ENCODE measurements at regions not wholly inside any gene's neighbourhood (a gene's known extent, or its start where the extent isn't known, plus 50 kb on each side); places are given as distances from the start of the nearest gene placed in this dataset.
"Not testable (repeated sequence)": the region's sequence is repeated elsewhere in the genome, so short reads cannot be mapped to it uniquely, and the experiment has no call there.

- not testable (repeated sequence) for H3K9me3 Mint-ChIP-seq, H3K36me3 Mint-ChIP-seq, H3K4me3 Mint-ChIP-seq
Measured at GRCh38 chrX:123788193-123788592, 55.3 kb upstream of the THOC2 start.

DNA sequence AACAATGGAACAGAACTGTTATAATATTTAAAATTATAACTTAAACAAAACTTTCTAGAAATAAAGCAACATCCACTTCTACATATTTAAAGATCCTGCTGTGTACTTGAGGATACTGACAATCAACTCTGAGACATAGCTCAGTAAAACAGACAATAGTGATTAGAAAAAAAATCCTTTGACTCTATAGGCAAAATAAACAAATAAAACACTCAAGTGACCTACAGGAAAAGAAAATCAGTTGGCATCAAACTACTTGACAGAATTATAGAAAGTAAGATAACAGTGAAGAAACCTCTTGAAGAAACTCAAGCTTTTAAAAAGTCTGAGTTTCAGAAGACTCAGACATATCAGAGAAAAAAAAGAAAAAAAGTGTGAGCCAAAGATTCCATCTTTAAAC, 55.9 kb upstream of the THOC2 start:
- Mint-ChIP-seq H3K4me1 (no peaks in the 10 kb centered on the region), H3K4me3 (no peak overlapping the region), H3K27ac (no peak overlapping the region), H3K36me3 (no peaks in the 10 kb centered on the region), H3K27me3 (peaks cover 4% of the 10 kb centered on the region), H3K9me3 (no peaks in the 10 kb centered on the region)
- no peak for DNase-seq

More at GRCh38 chrX:123788193-123788592, 55.3 kb upstream of the THOC2 start:
- not testable (repeated sequence) for H3K4me1 Mint-ChIP-seq, H3K27me3 Mint-ChIP-seq, H3K27ac Mint-ChIP-seq, DNase-seq

- Mint-ChIP-seq H3K36me3 (no peaks in the 10 kb centered on the region), H3K4me1 (no peaks in the 10 kb centered on the region), H3K27me3 (no peaks in the 10 kb centered on the region), H3K9me3 (no peaks in the 10 kb centered on the region), H3K4me3 (no peak overlapping the region), H3K27ac (no peak overlapping the region)
- peak; percentile 4 for DNase-seq
Measured at GRCh38 chrX:123797543-123798447, 62.1 kb upstream of the XIAP start.

GRCh38 chrX:123798706-123799430, 61.0 kb upstream of the XIAP start:
- H3K27me3 Mint-ChIP-seq, H3K36me3 Mint-ChIP-seq, H3K4me3 Mint-ChIP-seq, H3K9me3 Mint-ChIP-seq, H3K27ac Mint-ChIP-seq, DNase-seq, H3K4me1 Mint-ChIP-seq: not testable (repeated sequence)

DNA sequence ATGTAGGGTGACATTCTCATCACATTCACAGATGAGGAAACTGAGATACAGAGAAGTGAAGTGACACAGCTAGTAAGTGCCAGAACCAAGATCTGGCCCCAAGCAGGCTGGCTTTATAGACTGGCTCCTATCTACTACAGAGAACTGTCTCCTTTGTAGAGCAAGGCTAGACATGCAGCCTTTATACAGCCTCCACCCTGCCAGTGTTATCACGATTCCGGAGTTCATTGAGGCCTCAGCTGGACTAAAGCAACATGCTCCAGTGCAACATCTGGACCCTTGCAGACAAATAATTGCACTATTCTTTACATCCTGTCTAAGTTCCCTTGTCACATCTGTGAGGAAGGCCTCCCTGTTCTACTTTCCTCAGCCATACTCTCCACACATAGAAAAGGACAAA, 58.0 kb upstream of the XIAP start:
- Mint-ChIP-seq H3K27me3 (no peaks in the 10 kb centered on the region), H3K4me1 (peaks cover 7% of the 10 kb centered on the region), H3K4me3 (no peak overlapping the region), H3K36me3 (no peaks in the 10 kb centered on the region), H3K9me3 (no peaks in the 10 kb centered on the region), H3K27ac (no peak overlapping the region)
- no peak for DNase-seq

- Mint-ChIP-seq H3K27me3 (no peaks in the 10 kb centered on the region), H3K4me3 (no peak overlapping the region), H3K9me3 (no peaks in the 10 kb centered on the region), H3K27ac (peak overlapping the region; percentile 70), H3K36me3 (no peaks in the 10 kb centered on the region), H3K4me1 (peaks cover 7% of the 10 kb centered on the region)
- peak; percentile 10 for DNase-seq
Measured at GRCh38 chrX:123803331-123803983, 56.4 kb upstream of the XIAP start.

GRCh38 chrX:123803984-123804365, 55.9 kb upstream of the XIAP start:
- H3K4me3 Mint-ChIP-seq, H3K27ac Mint-ChIP-seq, H3K9me3 Mint-ChIP-seq, H3K4me1 Mint-ChIP-seq, H3K36me3 Mint-ChIP-seq, DNase-seq, H3K27me3 Mint-ChIP-seq: not testable (repeated sequence)

DNA sequence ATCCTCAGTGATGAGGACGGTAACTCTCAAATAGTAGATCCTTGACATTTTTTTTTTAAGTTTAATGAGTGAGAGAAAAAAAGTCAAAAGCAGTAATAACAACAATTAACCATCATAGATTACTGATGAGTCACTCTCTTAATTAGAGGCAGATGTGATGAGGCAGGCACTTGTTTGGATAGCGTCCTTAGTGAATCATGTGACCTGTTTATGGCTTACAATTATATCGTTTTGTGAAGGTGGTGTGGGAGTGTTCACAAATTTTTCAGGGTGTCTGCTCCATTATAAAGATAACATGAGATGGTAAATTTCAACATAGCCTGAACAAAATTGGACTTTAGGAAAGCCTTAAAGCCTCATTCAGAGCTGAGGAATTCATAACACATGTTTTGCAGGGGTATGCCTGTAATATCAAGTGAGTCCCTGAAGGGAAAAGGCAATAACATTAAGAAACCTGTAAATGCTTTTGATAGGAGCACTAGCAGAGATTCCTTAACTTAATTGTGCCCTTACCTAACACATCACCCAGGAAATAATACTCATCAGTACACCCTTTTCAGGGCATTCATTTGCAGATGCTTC, 51.9 kb upstream of the XIAP start:
- Mint-ChIP-seq H3K4me1 (peaks cover 7% of the 10 kb centered on the region), H3K27me3 (no peaks in the 10 kb centered on the region), H3K27ac (no peak overlapping the region), H3K9me3 (no peaks in the 10 kb centered on the region), H3K4me3 (no peak overlapping the region), H3K36me3 (no peaks in the 10 kb centered on the region)
- no peak for DNase-seq

DNA sequence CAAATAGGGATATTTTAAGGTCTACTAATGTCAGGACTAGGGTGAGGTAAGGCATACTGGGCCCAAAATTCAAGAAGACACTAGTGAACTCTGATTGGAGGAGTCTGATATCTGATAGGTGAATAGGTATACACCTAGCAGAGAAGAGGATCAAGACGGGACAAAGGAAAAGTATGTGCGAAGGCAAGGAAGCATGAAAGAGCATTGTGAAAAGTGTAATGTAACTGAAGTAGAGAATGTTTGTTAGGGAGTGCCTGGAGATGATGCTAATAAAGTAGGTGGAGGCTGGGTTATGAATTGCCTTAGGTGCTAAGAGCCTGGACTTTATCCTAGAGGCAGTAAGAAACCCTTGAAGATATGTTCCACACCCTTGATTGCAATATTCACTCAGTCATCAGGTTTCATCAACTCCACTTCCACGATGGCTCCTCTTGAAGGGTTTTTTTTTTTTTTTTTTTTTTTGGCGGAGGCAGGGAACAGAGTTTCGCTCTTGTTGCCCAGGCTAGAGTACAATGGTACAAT, 49.9 kb upstream of the XIAP start:
- no peaks in the 10 kb centered on the region for H3K9me3 Mint-ChIP-seq
- no peaks in the 10 kb centered on the region for H3K36me3 Mint-ChIP-seq
- H3K4me1 Mint-ChIP-seq, result no peaks in the 10 kb centered on the region
- H3K4me3 Mint-ChIP-seq, result no peak overlapping the region
- H3K27me3 Mint-ChIP-seq, result no peaks in the 10 kb centered on the region
- H3K27ac Mint-ChIP-seq, result no peak overlapping the region
- DNase-seq, result no peak

Data from activated naive CD8-positive, alpha-beta T cell treated with anti-CD3 and anti-CD28 coated beads for 36 hours (primary cell).